NCI-H460 (cell line): ENCODE measurements at regions not wholly inside any gene's neighbourhood (a gene's known extent, or its start where the extent isn't known, plus 50 kb on each side); places are given as distances from the start of the nearest gene placed in this dataset.
"Not testable (repeated sequence)": the region's sequence is repeated elsewhere in the genome, so short reads cannot be mapped to it uniquely, and the experiment has no call there.

Experiments used
- DNase-seq: peaks from one replicate; pipeline ENCODE4 v3.0.0-alpha.2; 2016; ENCODE audit warnings: low read depth; ENCODE audit errors: extremely low read depth

DNA sequence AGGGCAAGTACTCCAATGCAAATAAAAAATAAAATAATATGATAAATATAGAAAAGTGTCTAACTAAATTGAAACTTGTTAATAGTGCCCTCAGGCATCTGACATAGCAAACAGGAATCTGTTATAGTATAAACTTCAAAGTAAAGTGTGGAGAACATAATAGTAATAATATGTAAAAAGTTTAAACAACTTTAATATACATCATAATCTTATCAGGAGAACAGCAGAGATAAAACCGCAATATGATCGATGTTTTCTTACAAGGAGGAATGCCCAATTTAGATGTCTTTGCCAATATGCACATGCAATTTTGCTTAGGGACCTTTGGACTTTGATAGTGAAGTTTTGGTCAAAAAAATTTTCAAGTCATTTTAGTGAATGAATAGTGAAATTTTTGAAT is 514.8 kb upstream of the IMPG1 start:
- DNase-seq, result no peak

DNA sequence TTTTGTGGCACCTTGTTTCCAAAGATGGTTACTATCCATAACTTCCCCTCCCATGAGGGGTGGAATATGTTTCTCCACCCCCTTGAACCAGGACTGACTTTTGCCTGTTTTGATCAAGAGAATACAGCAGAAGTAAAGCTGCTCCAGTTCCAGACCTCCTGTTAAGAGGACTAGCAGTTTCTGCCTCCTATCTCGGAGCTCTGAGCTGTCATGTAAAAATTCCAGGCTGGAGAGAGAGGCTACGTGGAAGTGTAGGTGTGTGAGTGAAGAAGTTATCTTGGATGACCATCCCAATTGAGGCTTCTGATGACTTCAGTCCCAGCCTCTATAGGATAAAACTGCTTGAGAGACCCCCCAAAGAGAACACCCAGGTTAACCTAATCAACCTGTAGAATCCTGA is 511.7 kb upstream of the IMPG1 start:
- no peak for DNase-seq

- no peak for DNase-seq
Measured at GRCh38 chr6:76578746-76579145, 506.3 kb upstream of the IMPG1 start.

DNA sequence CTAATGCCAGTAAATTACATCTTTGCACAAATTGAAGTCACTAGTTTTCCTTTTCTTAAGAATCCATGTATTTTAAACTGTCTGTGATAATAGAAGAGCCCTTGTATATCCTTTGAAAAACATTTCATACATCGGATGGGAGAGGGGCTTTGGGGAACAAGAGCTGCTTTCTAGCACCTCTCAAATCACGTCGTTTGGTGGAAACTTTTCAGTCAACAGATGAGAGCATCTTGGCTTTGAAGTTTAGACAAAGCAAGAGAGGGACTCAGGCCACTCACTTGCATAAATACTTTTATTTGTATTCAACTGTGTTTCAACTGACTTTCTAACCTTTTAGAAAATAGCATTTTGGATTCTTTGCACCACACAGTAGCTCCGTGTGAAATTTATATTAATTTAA is 502.3 kb upstream of the IMPG1 start:
- DNase-seq, result no peak

- no peak for DNase-seq
Measured at GRCh38 chr6:76565932-76566331, 493.5 kb upstream of the IMPG1 start.

DNA sequence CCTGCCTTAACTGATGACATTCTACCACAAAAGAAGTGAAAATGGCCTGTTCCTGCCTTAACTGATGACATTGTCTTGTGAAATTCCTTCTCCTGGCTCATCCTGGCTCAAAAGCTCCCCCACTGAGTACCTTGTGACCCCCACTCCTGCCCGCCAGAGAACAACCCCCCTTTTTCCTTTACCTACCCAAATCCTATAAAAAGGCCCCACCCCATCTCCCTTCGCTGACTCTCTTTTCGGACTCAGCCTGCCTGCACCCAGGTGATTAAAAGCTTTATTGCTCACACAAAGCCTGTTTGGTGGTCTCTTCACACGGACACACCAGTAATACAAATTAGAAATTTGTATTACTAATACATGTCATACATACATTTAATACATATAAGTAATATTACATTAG is 489.9 kb upstream of the IMPG1 start:
- DNase-seq, result not testable (repeated sequence)

GRCh38 chr6:76560851-76561755 is 488.6 kb upstream of the IMPG1 start:
- DNase-seq, result not testable (repeated sequence)

DNA sequence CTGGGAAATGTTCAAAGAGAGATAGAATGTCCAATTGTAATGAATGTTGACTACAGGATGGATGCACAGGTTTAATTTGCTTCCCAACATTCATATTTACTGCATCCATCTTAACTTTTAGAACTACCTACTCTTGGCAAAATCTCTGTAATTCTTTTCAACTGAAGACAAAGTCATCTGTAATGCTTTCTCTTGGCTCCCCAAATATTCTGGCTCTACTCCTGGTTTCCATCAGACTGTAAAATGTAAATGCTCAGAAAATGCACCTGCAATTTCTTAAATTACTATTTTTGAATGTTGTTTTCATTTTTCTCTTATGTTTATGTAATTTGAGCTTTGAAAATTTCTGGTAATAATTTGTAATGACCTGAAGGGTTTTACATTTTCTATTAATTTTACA is 480.8 kb upstream of the IMPG1 start:
- DNase-seq, result no peak

- no peak for DNase-seq
Measured at GRCh38 chr6:76552268-76552667, 479.8 kb upstream of the IMPG1 start.

DNA sequence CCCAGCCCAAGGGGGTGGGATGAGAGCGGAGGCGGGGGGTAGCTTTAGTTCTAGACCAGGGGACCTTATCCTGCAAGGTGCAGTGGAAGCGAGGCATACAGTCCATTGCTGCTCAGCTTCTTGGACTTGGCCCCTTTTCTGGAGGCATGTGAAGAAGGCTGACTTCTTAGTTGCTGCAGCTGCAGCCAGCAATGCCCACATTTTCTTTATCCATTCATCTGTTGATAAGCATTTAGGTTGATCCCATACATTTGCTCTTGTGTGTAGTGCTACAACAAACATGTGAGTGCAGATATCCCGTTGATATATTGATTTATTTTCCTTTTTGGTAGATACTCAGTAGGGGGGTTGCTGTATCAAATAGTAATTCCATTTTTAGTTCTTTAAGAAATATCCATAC is 461.2 kb upstream of the IMPG1 start:
- no peak for DNase-seq

GRCh38 chr6:76532647-76533046 is 460.2 kb upstream of the IMPG1 start:
- DNase-seq, result no peak

GRCh38 chr6:76518443-76518842 is 446.0 kb upstream of the IMPG1 start:
- no peak for DNase-seq

GRCh38 chr6:76516924-76517323 is 444.5 kb upstream of the IMPG1 start:
- no peak for DNase-seq

DNA sequence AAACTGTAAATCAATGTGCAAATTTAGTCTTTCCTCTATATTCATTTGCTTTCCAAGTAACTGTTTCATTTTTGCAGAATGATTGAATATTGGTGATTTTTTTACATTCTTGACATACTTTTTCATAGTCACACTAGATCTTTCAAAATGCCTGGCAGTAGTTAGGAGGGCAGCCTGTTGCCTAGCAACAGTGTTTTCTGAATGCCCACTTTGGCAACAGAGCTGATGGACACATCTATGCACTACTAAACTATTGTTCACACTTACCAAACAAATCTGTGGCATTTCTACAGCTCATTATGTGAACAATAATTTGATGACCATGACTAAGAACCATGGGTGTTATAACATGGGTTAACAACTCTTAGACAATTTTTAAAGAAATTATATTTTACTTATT is 438.0 kb upstream of the IMPG1 start:
- no peak for DNase-seq

GRCh38 chr6:76509397-76509796 is 436.9 kb upstream of the IMPG1 start:
- DNase-seq, result no peak

DNA sequence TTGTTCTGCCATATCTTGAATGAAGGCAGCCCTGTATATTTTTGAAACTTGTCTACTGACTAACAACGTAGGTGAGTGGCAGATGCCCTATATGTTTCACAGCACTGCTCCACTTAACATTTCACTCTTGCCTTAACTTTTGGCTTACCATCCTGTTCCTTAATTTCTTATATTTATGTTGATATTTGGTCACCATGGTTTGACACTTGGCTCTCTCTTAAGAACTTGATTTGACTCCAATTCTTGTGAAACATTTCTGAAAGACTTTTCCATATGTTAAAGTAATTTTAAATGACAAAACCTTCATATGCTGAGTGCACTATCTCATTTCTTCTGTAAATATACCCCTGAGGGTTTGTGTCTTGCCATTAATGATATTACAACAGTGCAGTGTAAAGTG is 434.3 kb upstream of the IMPG1 start:
- no peak for DNase-seq

- no peak for DNase-seq
Measured at GRCh38 chr6:76495909-76496308, 423.4 kb upstream of the IMPG1 start.

DNA sequence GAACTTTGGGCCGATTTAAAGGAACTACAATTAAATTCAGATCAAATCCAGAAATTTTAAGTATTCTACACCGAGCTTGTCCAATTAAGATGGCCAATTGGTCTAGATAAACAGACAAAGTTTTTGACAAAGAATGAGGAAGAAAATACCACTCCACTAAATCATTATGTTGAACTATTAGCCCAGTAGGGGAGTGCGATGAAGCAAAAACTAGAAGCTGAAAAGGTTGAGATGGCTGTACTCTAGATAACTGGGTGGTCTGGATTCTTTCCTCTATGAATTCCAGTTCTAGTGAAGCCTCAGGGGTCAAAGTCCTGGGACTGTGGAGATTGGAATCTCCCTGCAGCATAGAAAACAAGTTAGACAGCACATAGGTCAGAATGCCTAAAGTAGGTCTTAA is 418.9 kb upstream of the IMPG1 start:
- DNase-seq, result not testable (repeated sequence)

DNA sequence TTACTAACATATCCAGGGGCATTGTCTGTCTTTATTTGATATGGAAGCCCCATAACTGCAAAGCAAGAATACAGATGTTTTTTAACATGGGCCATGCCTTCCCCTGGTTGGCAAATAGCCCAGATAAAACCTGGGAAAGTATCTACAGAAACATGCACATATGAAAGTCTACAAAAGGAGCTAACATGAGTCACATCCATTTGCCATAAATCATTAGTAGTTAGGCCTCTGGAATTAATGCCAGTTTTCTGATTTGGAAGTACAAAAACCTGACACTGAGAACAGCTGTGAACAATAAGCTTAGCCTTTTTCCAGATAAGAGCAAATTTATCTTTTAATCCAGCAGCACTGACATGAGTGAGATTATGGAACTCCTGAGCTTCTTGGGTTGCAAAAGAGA is 418.0 kb upstream of the IMPG1 start:
- no peak for DNase-seq

DNA sequence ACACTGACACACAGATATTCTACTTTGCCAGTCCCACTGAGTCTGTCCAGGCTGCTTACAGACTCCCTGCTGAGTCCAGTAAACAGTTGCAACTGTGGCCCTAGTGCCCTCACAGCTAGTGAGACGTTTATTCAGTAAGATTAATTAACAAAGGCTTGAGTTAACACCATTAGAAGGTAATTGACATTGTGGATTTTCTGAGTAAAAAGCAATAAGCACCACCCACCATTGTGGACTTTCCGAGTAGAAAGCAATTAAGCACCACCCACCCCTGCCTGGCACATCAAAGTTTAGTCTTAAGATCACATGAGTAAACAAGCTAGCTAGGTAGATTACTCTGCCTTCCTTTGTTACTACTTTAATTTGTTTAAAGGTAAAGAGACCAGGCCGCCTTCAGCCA is 408.6 kb upstream of the IMPG1 start:
- no peak for DNase-seq

DNA sequence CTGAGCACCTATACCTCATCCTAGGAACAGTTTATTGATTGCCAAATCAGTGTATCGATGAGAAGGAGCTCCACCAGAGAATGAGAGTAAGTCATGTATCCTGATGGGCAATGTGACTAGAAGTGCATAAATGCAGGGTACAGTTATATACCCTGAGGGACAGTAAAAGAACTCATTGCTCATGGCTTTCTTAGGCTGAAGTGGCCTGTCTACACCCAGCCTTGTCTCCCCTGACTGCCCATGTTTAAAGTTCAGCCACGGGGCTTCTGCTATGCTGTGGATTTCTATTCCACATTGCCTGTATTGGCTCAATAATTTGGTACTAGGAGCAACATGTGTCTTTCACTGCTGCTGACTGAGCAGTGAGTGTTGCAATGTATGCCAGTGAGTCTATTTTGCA is 400.4 kb upstream of the IMPG1 start:
- DNase-seq, result no peak

DNA sequence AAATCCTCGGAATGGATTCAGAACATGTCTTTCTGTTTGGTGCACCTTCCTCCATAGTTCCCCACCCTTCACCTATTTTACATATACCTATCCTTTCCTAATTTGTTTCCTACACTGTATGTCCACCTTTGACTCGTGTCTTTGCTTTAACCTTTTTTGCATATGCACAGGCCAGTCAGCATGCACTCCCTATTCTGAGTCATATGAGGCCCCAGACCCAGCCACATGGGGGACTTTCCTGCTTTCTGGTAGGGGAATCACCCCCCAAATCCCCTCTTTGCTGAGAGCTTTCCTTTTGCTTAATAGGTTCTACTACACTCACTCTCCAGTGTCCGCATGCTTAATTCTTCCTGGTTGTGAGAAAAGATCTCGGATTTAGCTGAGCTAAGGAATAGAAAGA is 393.8 kb upstream of the IMPG1 start:
- DNase-seq, result no peak

GRCh38 chr6:76465410-76465809 is 392.9 kb upstream of the IMPG1 start:
- no peak for DNase-seq
